H1 (cell line): ENCODE measurements at regions not wholly inside any gene's neighbourhood (a gene's known extent, or its start where the extent isn't known, plus 50 kb on each side); places are given as distances from the start of the nearest gene placed in this dataset.

ENCODE experiments used
- CTCF ChIA-PET: fragments of 300-600 bp; sonication (Branson Sonifier 250); formaldehyde crosslinking; loops from one replicate; lab custom pipeline; 2021; ENCODE audit not compliant: partially characterized antibody; lab: Charles Lee
- POLR2A ChIA-PET: fragments of 300-600 bp; sonication (Branson Sonifier 250); formaldehyde crosslinking; loops from one replicate; lab custom pipeline; 2021; ENCODE audit warnings: inconsistent platforms; ENCODE audit not compliant: partially characterized antibody; lab: Charles Lee
- DNase-seq, 2 experiments: peaks; one replicate each; pipeline versions ENCODE4 v3.0.0 to v3.0.0-alpha.2; 2010 to 2022; ENCODE audit warnings: low spot score in 2 of 2, low read depth in 1 of 2, mixed read lengths in 1 of 2
- FAIRE-seq: peaks from 2 replicates; lab custom pipeline; 2011; peaks lifted over from hg19 to GRCh38; lab: Jason Lieb, UNC
- H2AFZ ChIP-seq: 2 replicates; pipeline ENCODE4 v1.8.1; 2012; ENCODE audit warnings: low read length, inconsistent platforms
- H2AK5ac ChIP-seq: 2 replicates; pipeline ENCODE4 v1.6.1; 2013; ENCODE audit warnings: low read depth, low read length
- H2BK120ac ChIP-seq: replicated peaks from 2 replicates; pipeline ENCODE3; 2013; ENCODE audit warnings: low read depth, low read length, inconsistent platforms
- H2BK12ac ChIP-seq: 2 replicates; pipeline ENCODE4 v1.6.1; 2013; ENCODE audit warnings: low read depth, low read length
- H2BK15ac ChIP-seq: 2 replicates; pipeline ENCODE4 v1.6.1; 2013; ENCODE audit warnings: low read length
- H2BK20ac ChIP-seq: 2 replicates; pipeline ENCODE4 v1.6.1; 2013; ENCODE audit warnings: low read length
- H2BK5ac ChIP-seq: 2 replicates; pipeline ENCODE4 v1.6.1; 2013; ENCODE audit warnings: low read depth, low read length
- H3K14ac ChIP-seq: 2 replicates; pipeline ENCODE4 v1.6.1; 2013; ENCODE audit warnings: inconsistent platforms; ENCODE audit not compliant: insufficient read length
- H3K18ac ChIP-seq: 2 replicates; pipeline ENCODE4 v1.6.1; 2013; ENCODE audit warnings: low read length; ENCODE audit errors: extremely low read depth
- H3K23ac ChIP-seq: 2 replicates; pipeline ENCODE4 v1.6.1; 2013; ENCODE audit warnings: inconsistent platforms; ENCODE audit not compliant: insufficient read length
- H3K23me2 ChIP-seq: 2 replicates; pipeline ENCODE4 v1.6.1; 2013; ENCODE audit warnings: low read depth, low read length
- H3K27ac ChIP-seq: 2 replicates; pipeline ENCODE4 v1.6.1; 2011; ENCODE audit warnings: low read depth, low read length, inconsistent platforms
- H3K27me3 ChIP-seq, 4 experiments: replicated peaks in 1 of 4; 1 replicate in 1 of 4; 2 replicates in 3 of 4; pipeline versions ENCODE4 v1.6.1 to v1.8.1; 2011 to 2013; ENCODE audit warnings: low read length in 3 of 4, mild to moderate bottlenecking in 3 of 4, inconsistent platforms in 2 of 4, mixed read lengths in 2 of 4, moderate library complexity in 1 of 4; ENCODE audit not compliant: control insufficient read depth in 3 of 4, insufficient read depth in 3 of 4; ENCODE audit errors: extremely low read depth in 1 of 4
- H3K36me3 ChIP-seq, 4 experiments: 2 replicates each; pipeline versions ENCODE4 v1.6.1 to v1.8.1; 2011 to 2013; ENCODE audit warnings: mild to moderate bottlenecking in 4 of 4, low read length in 3 of 4, moderate library complexity in 2 of 4, control low read depth in 1 of 4, inconsistent platforms in 1 of 4; ENCODE audit not compliant: insufficient read depth in 4 of 4, control insufficient read depth in 2 of 4
- H3K4ac ChIP-seq: replicated peaks from 2 replicates; pipeline ENCODE3; 2013; ENCODE audit warnings: low read length, low read depth, mixed read lengths, inconsistent platforms; ENCODE audit not compliant: insufficient read length
- H3K4me1 ChIP-seq, 4 experiments: replicated peaks in 1 of 4; 1 replicate in 1 of 4; 2 replicates in 3 of 4; pipeline versions ENCODE4 v1.6.1 to v1.8.1; 2011 to 2013; ENCODE audit warnings: low read length in 3 of 4, inconsistent platforms in 2 of 4, mixed read lengths in 1 of 4; ENCODE audit not compliant: insufficient read depth in 4 of 4, control insufficient read depth in 3 of 4
- H3K4me2 ChIP-seq, 2 experiments: 2 replicates each; pipeline versions ENCODE4 v1.6.1 to v1.8.1; 2011 to 2013; ENCODE audit warnings: low read depth in 2 of 2, low read length in 2 of 2, control low read depth in 1 of 2, inconsistent platforms in 1 of 2, mild to moderate bottlenecking in 1 of 2; ENCODE audit not compliant: insufficient read depth in 1 of 2
- H3K4me3 ChIP-seq, 4 experiments: fragments of 200-600, 300-600 bp in 1 of 4; sonication (generic), shearing (Covaris generic), sonication (Bioruptor Twin) in 1 of 4; 2 replicates each; pipeline versions ENCODE4 v1.5.1 to v1.8.1; 2011 to 2016; ENCODE audit warnings: low read length in 4 of 4, low read depth in 3 of 4, control low read depth in 2 of 4, inconsistent platforms in 2 of 4, mild to moderate bottlenecking in 2 of 4, mixed read lengths in 1 of 4, moderate library complexity in 1 of 4; ENCODE audit not compliant: insufficient read depth in 2 of 4; ENCODE audit errors: extremely low read depth in 1 of 4
- H3K56ac ChIP-seq: replicated peaks from 2 replicates; pipeline ENCODE3; 2013; ENCODE audit warnings: low read depth, mild to moderate bottlenecking, mixed read lengths, low read length, inconsistent platforms; ENCODE audit not compliant: insufficient read length
- H3K79me1 ChIP-seq: 2 replicates; pipeline ENCODE4 v1.6.1; 2013; ENCODE audit warnings: low read depth, low read length, control low read depth
- H3K79me2 ChIP-seq, 2 experiments: 2 replicates each; pipeline versions ENCODE4 v1.6.1 to v1.8.1; 2012 to 2013; ENCODE audit warnings: low read length in 2 of 2, mild to moderate bottlenecking in 2 of 2, inconsistent platforms in 1 of 2; ENCODE audit not compliant: insufficient read depth in 2 of 2, control insufficient read depth in 1 of 2
- H3K9ac ChIP-seq, 4 experiments: replicated peaks in 1 of 4; 1 replicate in 1 of 4; 2 replicates in 3 of 4; pipeline versions ENCODE4 v1.6.1 to v1.8.1; 2011 to 2013; ENCODE audit warnings: low read depth in 3 of 4, low read length in 3 of 4, control low read depth in 2 of 4, mild to moderate bottlenecking in 2 of 4, moderate library complexity in 2 of 4, inconsistent platforms in 1 of 4; ENCODE audit errors: extremely low read depth in 1 of 4
- H3K9me3 ChIP-seq, 2 experiments: 2 replicates each; pipeline versions ENCODE4 v1.6.1 to v1.8.1; 2012 to 2013; ENCODE audit warnings: mild to moderate bottlenecking in 2 of 2, moderate library complexity in 2 of 2, control low read depth in 1 of 2, inconsistent platforms in 1 of 2, low read depth in 1 of 2, low read length in 1 of 2, mixed read lengths in 1 of 2; ENCODE audit not compliant: insufficient read depth in 2 of 2
- H4K20me1 ChIP-seq, 2 experiments: replicated peaks in 1 of 2; 2 replicates each; pipeline versions ENCODE3 to v1.8.1; 2011 to 2013; ENCODE audit warnings: inconsistent platforms in 2 of 2, low read length in 2 of 2, mild to moderate bottlenecking in 1 of 2; ENCODE audit not compliant: insufficient read depth in 2 of 2, control insufficient read depth in 1 of 2
- H4K5ac ChIP-seq: 2 replicates; pipeline ENCODE4 v1.6.1; 2013; ENCODE audit warnings: low read length, low read depth, mixed read lengths, inconsistent platforms; ENCODE audit not compliant: insufficient read length
- H4K8ac ChIP-seq: 2 replicates; pipeline ENCODE4 v1.8.0; 2013; ENCODE audit warnings: mild to moderate bottlenecking, moderate library complexity, low read length, inconsistent platforms; ENCODE audit not compliant: insufficient read depth; ENCODE audit errors: extremely low read depth
- H4K91ac ChIP-seq: replicated peaks from 2 replicates; pipeline ENCODE3; 2013; ENCODE audit warnings: low read length, mixed read lengths, inconsistent platforms; ENCODE audit not compliant: insufficient read length
- BCL11A ChIP-seq, 2 experiments: IDR thresholded peaks; one replicate each; pipeline ENCODE4 v1.6.1; 2011; ENCODE audit warnings: low read depth in 2 of 2, low read length in 2 of 2, mild to moderate bottlenecking in 2 of 2
- EP300 ChIP-seq, 2 experiments: IDR thresholded peaks; 1 replicate in 1 of 2; 2 replicates in 1 of 2; pipeline ENCODE4 v1.6.1; 2011 to 2012; ENCODE audit warnings: low read depth in 2 of 2, low read length in 2 of 2, mild to moderate bottlenecking in 2 of 2, borderline replicate concordance in 1 of 2, inconsistent platforms in 1 of 2, moderate library complexity in 1 of 2
- KDM4A ChIP-seq: IDR thresholded peaks from one replicate; pipeline ENCODE4 v1.7.1; 2012; ENCODE audit warnings: low read depth, mild to moderate bottlenecking, moderate library complexity, low read length, inconsistent platforms; ENCODE audit not compliant: severe bottlenecking
- POLR2AphosphoS5 ChIP-seq: IDR thresholded peaks from 2 replicates; pipeline ENCODE4 v1.6.1; 2011; ENCODE audit warnings: low read depth, low read length
- RBBP5 ChIP-seq: IDR thresholded peaks from 2 replicates; pipeline ENCODE4 v1.7.1; 2012; ENCODE audit warnings: low read depth, mild to moderate bottlenecking, inconsistent platforms, low read length, moderate library complexity, borderline replicate concordance
- WGBS, 2 experiments: shearing (Covaris generic) in 1 of 2; methylation state at CpG; one replicate each; pipeline versions ENCODE4 v1.1.6 to v1.1.7; 2013 to 2015; ENCODE audit warnings: low lambda C conversion rate in 2 of 2, mixed read lengths in 2 of 2, inconsistent platforms in 1 of 2, low coverage in 1 of 2, missing lambda C conversion rate in 1 of 2; ENCODE audit not compliant: insufficient replicate concordance in 2 of 2, insufficient coverage in 1 of 2, insufficient read length in 1 of 2; ENCODE audit errors: extremely low coverage in 1 of 2, missing lambda C conversion rate in 1 of 2; 5-methylcytosine and 5-hydroxymethylcytosine counted together

GRCh38 chr2:187107001-187107400, 258.0 kb upstream of the ZSWIM2 start:
- CTCF ChIA-PET, result no interaction called here
- Histone ChIP-seq H3K4me3 (no peak overlapping the region), H3K14ac (no peak overlapping the region), H3K4me1 (no peaks in the 10 kb centered on the region), H3K79me1 (no peaks in the 10 kb centered on the region), H2AFZ (no peak overlapping the region), H3K4ac (no peak overlapping the region), H3K18ac (no peak overlapping the region), H3K27me3 (no peaks in the 10 kb centered on the region), H2BK120ac (no peak overlapping the region), H2BK15ac (no peak overlapping the region), H4K5ac (no peak overlapping the region), H3K4me2 (no peak overlapping the region), H3K27ac (no peak overlapping the region), H4K20me1 (no peaks in the 10 kb centered on the region), H3K56ac (no peak overlapping the region), H3K79me2 (no peaks in the 10 kb centered on the region), H2BK12ac (no peak overlapping the region), H2BK20ac (no peak overlapping the region), H2AK5ac (no peak overlapping the region), H2BK5ac (no peak overlapping the region), H4K8ac (no peak overlapping the region), H3K9me3 (no peaks in the 10 kb centered on the region), H3K9ac (no peak overlapping the region), H3K36me3 (no peaks in the 10 kb centered on the region), H3K23ac (no peak overlapping the region), H3K23me2 (no peaks in the 10 kb centered on the region), H4K91ac (no peak overlapping the region)
- no peak for TF ChIP-seq BCL11A (IDR thresholded peaks at IDR 0.05; ENCODE audit: low read depth in 2 of 2, low read length in 2 of 2)
- TF ChIP-seq EP300 (IDR thresholded peaks at IDR 0.05; ENCODE audit: borderline replicate concordance in 1 of 2, low read depth in 2 of 2, low read length in 2 of 2), result no peak
- no peak for TF ChIP-seq RBBP5
- TF ChIP-seq POLR2AphosphoS5, result no peak
- TF ChIP-seq KDM4A, result no peak
- DNase-seq (no peak), FAIRE-seq (no peak)
- POLR2A ChIA-PET, result no interaction called here
- WGBS, 2 experiments, result 85% methylated on average over 2 of the region's 2 CpGs; no CpG with 5 or more reads in 1 of the 2 experiments
